HG02973 (cell line): ENCODE measurements at regions not wholly inside any gene's neighbourhood (a gene's known extent, or its start where the extent isn't known, plus 50 kb on each side); places are given as distances from the start of the nearest gene placed in this dataset.

Experiments used
- ATAC-seq: cut with Tn5 transposase; IDR thresholded peaks from one replicate; pipeline ENCODE4 v1.9.1; 2021; ENCODE audit warnings: moderate library complexity; ENCODE audit not compliant: unreplicated experiment

DNA sequence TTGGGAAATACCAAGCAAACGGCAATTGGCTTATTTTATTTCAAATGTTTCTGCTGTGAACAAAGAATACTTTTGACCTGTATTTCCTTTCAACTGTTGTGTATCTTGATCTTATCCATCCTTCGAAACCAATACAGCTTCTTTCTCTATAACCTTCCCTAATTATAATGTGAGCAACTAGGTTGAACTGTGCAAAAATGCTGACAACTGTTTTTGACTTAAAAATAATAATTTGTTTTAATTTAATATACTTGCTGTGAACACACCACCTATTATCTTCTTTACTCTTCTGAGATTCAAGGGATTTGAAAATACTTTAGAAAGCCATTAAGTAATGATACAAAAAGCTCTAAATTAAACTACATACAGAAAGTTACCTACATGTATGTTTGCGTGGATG is 682.5 kb upstream of the CCDC179 start:
- no peak for ATAC-seq

DNA sequence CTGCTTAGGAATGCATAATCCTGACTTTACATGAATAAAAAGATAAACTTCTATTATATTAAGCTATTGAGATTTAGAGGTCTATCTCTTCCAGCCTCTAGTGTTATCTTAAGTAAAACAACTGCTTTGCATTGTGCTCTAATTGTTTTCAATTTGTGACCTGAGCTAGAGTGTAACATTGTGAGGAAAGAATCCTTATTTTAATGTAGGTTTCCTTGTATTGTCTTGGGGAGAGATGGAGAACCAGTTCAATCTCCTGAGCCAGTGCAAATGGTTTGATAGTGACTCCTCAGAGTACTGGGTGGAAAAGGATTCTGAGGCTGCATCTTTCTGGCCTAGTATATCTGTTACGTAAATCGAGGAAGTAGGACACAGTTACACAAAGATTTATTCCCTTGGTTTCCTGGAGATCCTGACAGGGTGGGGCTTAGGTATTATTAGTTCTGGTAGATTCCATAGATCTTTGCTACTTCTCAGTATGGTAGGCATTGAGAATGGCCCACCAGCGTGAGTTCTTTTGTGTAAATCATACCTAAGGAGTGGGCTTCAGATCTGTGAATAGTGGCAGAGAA is 683.5 kb upstream of the CCDC179 start:
- ATAC-seq = no peak

- ATAC-seq = no peak
Observed at GRCh38 chr11:23551706-23552105, 691.4 kb upstream of the CCDC179 start.

DNA sequence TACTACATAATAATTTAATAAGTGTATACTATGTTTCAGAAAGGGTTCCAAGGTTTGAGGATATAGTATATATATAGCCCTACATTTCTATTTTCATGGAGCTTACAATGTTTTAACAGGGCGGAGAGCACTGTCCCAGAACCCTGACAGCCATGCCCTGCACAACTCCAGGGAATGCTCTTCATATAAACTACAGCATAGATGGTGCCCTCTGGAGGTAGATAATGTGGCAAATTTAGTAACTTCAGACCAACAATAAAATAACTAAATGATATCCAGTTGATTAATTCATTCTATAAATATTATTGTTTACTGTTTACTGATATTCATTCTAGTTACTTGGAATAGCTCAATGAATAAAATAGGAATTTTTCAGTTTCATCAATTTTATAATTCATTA is 693.7 kb upstream of the CCDC179 start:
- ATAC-seq = no peak

- no peak for ATAC-seq
Observed at GRCh38 chr11:23555085-23555484, 694.8 kb upstream of the CCDC179 start.

DNA sequence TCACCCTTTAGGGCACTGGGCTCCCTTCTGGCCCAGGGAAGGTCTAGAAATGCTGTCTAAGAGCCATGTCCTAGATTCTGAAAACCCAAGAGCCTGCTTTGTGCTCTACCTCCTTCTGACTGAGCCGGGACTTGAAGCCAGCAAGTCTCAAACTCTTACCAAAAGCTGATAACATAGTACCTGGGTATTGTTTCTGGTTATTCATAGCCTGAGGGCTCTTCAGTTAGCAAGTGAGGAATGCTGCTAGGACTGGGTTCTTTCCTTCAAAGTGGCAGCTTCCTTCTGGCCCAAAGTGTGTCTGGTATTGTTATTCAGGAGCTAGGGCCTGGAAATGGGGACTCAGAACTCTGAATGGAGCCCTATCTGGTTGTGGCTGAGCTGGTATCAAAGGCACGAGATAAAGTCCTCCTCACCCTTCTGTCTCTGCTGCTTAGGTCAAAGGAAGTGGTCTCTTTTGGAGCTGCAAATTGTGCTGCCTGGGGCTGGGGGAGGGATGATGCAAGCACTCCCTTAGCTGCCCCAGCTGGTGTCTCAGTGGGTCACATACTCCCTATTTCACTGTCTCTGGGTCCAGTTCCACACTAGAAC is 696.0 kb upstream of the CCDC179 start:
- ATAC-seq = no peak

DNA sequence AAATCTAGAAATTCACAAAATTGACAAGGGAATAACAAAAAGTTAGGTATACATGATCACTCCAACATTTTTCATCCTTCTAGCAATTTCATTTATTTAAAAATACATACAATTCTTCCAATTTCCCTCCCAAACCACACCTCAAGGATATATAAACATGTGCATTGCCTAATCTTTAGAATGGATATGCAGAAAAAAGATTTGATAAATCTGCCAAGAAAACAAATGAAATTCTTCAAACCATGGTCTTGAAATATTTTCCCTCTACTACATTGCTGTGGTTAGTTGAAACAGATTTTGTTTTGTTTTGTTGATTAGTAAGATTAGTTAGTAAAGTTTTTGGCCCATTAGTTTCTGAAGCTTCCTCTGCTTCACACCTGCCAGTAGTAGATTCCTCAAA is 703.3 kb upstream of the CCDC179 start:
- ATAC-seq = no peak

DNA sequence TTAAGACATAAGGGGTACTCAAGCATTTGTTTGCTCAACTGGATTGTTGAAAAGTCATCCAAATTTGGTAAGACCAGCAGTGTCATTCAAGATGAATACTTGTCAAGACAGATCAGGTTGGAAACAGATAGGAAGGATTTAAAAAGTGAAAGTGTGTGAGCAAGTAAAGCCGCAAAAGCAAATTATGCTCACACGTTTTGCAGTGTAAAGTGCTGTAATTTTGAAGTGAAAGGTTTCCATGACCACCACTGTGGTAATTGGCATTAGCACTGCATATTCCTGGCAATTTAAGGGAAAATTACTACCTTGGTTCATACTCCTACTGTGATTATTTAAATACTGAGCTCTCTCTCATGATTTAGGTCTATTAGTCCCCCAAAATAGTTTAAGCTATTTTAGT is 704.1 kb upstream of the CCDC179 start:
- ATAC-seq = no peak

GRCh38 chr11:23569134-23569533 is 708.9 kb upstream of the CCDC179 start:
- ATAC-seq = peak; percentile 34

DNA sequence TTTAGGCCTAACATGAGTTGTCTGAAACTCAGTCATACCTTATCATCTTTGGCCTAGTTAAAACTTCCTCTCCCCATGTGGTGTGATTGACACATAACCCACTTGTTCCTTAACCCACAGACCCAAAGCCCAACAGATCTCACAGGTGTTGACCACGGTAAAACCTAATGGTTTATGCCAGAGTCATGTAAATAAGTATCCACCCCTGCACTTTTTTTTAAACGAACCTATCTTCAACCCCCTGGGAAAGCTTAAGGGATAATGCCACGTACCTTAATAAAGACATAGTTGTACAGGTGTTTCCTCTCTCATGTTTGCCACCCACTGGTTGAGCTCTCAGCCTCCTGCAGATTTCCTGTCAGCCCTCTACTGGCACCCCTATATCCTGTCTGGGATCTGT is 709.3 kb upstream of the CCDC179 start:
- peak; percentile 69 for ATAC-seq

- no peak for ATAC-seq
Observed at GRCh38 chr11:23570828-23571227, 710.6 kb upstream of the CCDC179 start.

DNA sequence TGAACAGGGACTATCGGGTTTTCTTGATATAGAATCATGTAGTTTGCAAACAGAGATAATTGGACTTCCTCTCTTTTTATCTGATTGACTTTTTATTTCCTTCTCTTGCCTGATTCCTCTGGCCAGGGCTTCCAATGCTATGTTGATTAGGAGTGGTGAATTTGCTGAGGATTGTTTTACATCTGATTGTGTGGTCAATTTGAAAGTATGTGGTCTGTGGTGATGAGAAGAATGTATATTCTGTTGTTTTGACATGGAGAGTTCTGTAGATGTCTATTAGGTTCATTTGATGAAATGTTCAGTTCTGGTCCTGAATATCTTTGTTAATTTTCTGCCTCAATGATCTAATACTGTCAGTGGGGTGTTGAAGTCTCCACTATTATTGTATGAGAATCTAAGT is 713.2 kb upstream of the CCDC179 start:
- ATAC-seq = no peak

DNA sequence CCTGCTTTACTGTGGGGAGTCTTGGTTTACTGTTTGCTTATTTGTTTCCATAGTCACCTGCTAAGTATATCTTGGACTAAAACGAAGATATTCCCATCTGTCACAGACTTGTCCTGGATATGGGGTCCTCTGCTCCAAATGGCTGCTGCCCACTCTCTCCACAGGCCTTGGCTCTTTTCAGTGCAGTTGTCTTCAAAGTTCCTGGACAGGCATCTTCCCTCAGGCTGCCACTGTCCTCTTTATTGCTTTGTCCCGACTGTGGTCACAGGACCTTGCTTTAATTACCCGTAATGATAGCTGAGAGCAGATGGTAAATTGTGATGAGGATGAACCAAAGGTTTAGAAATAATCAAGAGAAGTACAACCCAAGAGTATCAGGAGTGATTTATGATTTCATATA is 713.9 kb upstream of the CCDC179 start:
- no peak for ATAC-seq

GRCh38 chr11:23577296-23577695 is 717.0 kb upstream of the CCDC179 start:
- ATAC-seq = no peak

- no peak for ATAC-seq
Observed at GRCh38 chr11:23585416-23586104, 725.3 kb upstream of the CCDC179 start.

DNA sequence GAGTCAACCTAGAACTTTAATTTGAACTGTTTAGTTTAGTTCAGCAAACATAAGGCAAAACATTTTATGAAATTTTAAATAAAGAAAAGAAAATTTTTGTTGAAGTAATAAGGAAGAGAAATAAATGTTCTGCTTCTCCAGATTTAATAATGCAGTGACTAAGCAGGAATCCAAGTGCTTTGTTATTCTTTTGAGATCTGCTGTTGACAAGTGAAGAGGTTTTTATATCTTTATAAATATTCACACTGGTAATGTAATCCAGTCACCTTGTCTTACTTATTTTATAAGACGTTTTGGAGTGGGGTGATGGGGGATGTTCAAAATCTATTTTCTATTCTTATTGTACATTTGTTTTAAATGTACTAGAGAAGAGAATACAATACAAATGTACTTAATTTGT is 725.9 kb upstream of the CCDC179 start:
- ATAC-seq = no peak

DNA sequence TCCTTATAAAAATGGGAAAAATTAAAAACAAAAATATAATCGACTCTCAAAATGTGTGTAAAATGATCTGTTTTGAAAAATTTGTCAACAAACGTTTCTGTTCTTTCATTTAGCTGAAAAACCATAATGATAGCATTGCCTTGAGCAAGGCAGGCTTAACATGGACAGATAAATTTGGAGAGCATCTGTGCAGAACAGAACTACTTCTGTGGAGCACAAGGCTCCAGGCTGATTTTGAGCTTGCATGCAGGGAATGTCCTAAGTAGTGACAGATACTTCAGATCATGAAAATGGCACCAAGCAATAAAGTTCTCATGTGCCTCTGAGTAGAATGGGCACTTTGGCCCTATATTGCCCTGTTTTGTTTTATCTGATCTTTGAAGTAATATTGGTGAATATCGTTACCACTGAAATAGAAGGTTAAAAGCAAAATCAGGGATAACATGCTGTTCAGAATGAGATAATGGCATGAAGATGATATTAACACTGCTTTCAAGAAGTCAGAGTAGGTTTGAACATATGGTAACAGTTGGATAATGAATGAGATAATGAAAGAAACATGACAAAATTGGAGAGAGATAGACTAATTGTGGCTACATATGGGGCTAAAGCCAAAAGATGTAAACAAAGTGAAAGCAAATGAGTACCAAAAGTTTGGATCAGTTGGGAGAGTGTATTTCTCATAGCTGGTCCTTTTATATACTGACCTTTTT is 730.5 kb upstream of the CCDC179 start:
- no peak for ATAC-seq

GRCh38 chr11:23594755-23595154 is 734.5 kb upstream of the CCDC179 start:
- ATAC-seq = no peak

DNA sequence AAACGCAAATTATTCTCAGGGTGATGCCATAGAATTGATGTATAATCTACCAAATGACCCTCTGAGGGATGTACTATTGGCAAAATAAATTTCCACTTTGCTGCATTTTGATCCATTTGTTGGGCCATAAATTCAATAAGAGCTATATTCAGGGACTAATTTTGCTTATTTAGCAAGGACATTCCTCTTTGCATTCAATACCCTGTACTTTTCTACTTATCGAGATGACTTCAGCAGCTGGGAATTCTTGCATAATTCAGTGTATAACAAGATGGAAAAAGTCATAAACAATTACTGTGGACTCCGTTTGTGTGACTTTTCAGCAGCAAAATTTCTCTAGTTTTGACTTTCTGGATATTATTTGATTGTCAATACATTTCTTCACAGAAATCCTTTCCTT is 744.7 kb upstream of the CCDC179 start:
- no peak for ATAC-seq

DNA sequence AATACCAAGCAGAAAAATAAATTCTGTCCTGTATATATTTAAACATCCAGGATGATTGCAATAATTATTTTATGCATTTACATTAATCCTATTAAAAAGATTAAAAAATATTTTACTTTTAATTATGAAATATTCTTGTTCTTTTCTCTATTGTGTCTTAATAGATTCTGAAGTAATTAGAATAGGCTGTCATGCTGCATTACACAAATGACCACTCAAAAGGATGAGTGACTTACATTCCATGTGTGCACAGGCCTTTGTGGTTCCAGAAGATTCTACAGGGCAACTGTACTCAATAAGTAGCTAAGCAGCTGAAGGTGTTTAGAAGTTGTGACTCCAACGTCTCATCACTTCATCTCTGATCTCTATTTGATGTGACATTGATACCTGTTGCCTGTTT is 745.9 kb upstream of the CCDC179 start:
- ATAC-seq = no peak

- no peak for ATAC-seq
Observed at GRCh38 chr11:23611726-23612125, 751.5 kb upstream of the CCDC179 start.

- ATAC-seq = no peak
Observed at GRCh38 chr11:23620617-23621016, 760.3 kb upstream of the CCDC179 start.
